Neural progenitor cell (in vitro differentiated cells): ENCODE measurements at regions not wholly inside any gene's neighbourhood (a gene's known extent, or its start where the extent isn't known, plus 50 kb on each side); places are given as distances from the start of the nearest gene placed in this dataset.

Experiments used
- EZH2 ChIP-seq: fragments of 200-600 bp; sonication (generic); IDR thresholded peaks from 2 replicates; pipeline ENCODE4 v1.6.1; 2017; ENCODE audit warnings: antibody characterized with exemption, mild to moderate bottlenecking, moderate library complexity
- EZH2phosphoT487 ChIP-seq: fragments of 200-600 bp; sonication (generic); IDR thresholded peaks from 2 replicates; pipeline ENCODE4 v1.6.1; 2017; ENCODE audit warnings: antibody characterized with exemption
- TF ChIP-seq, protein P1 (sequence below): fragments of 200-600 bp; sonication (generic); IDR thresholded peaks from 2 replicates; pipeline ENCODE4 v1.5.1; 2017; ENCODE audit warnings: antibody characterized with exemption, mild to moderate bottlenecking

GRCh38 chr16:5635331-5635730, 537.7 kb upstream of the EEF2KMT start:
- TF ChIP-seq, protein P1, sequence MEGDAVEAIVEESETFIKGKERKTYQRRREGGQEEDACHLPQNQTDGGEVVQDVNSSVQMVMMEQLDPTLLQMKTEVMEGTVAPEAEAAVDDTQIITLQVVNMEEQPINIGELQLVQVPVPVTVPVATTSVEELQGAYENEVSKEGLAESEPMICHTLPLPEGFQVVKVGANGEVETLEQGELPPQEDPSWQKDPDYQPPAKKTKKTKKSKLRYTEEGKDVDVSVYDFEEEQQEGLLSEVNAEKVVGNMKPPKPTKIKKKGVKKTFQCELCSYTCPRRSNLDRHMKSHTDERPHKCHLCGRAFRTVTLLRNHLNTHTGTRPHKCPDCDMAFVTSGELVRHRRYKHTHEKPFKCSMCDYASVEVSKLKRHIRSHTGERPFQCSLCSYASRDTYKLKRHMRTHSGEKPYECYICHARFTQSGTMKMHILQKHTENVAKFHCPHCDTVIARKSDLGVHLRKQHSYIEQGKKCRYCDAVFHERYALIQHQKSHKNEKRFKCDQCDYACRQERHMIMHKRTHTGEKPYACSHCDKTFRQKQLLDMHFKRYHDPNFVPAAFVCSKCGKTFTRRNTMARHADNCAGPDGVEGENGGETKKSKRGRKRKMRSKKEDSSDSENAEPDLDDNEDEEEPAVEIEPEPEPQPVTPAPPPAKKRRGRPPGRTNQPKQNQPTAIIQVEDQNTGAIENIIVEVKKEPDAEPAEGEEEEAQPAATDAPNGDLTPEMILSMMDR = no peak
- TF ChIP-seq EZH2 = no peak
- no peak for TF ChIP-seq EZH2phosphoT487
